ENCODE measurements at regions not wholly inside any gene's neighbourhood (a gene's known extent, or its start where the extent isn't known, plus 50 kb on each side); places are given as distances from the start of the nearest gene placed in this dataset.

DNA sequence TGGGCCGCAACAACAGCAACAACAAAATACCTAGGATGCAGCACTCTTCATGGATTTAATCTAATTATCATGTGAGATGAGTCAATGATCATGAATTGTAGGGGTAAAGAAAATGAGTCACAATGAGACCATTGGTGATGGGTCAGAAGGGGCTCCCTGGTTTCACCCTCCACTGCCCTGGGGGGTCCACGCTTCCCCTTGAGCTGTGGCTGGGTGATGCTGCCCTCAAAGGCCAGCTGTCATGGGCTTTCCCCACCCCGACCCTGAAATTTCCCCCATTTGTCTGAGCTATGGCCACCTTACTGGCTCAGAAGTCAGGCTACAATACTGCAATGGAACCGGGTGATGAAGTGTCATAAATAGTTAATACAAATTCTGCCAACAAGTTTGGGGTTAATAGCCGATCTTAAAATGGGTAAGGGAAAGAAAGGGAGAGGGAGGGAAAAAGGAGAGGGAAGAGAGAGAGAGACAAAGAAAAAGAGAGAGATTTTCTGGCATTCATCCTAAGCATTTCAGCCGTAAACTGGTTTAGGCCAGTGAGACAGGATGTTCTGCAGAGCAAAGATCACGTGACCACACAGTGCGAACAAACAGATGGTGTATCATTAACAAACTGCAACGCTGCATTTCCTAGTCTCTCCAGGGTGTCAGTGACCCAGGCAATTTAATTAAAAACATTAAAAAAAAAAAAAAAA lies 143.4 kb upstream of the ERRFI1 start (continued):
- TF ChIP-seq, protein P1, sequence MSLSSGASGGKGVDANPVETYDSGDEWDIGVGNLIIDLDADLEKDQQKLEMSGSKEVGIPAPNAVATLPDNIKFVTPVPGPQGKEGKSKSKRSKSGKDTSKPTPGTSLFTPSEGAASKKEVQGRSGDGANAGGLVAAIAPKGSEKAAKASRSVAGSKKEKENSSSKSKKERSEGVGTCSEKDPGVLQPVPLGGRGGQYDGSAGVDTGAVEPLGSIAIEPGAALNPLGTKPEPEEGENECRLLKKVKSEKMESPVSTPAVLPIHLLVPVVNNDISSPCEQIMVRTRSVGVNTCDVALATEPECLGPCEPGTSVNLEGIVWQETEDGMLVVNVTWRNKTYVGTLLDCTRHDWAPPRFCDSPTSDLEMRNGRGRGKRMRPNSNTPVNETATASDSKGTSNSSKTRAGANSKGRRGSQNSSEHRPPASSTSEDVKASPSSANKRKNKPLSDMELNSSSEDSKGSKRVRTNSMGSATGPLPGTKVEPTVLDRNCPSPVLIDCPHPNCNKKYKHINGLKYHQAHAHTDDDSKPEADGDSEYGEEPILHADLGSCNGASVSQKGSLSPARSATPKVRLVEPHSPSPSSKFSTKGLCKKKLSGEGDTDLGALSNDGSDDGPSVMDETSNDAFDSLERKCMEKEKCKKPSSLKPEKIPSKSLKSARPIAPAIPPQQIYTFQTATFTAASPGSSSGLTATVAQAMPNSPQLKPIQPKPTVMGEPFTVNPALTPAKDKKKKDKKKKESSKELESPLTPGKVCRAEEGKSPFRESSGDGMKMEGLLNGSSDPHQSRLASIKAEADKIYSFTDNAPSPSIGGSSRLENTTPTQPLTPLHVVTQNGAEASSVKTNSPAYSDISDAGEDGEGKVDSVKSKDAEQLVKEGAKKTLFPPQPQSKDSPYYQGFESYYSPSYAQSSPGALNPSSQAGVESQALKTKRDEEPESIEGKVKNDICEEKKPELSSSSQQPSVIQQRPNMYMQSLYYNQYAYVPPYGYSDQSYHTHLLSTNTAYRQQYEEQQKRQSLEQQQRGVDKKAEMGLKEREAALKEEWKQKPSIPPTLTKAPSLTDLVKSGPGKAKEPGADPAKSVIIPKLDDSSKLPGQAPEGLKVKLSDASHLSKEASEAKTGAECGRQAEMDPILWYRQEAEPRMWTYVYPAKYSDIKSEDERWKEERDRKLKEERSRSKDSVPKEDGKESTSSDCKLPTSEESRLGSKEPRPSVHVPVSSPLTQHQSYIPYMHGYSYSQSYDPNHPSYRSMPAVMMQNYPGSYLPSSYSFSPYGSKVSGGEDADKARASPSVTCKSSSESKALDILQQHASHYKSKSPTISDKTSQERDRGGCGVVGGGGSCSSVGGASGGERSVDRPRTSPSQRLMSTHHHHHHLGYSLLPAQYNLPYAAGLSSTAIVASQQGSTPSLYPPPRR (CRISPR knock-in tag; IDR thresholded peaks at IDR 0.05; ENCODE audit: borderline replicate concordance): no peak
- peak; percentile 14 for TF ChIP-seq FOXC1 (CRISPR knock-in tag; IDR thresholded peaks at IDR 0.05; ENCODE audit: borderline replicate concordance)
- TF ChIP-seq MEIS2 (CRISPR knock-in tag; IDR thresholded peaks at IDR 0.05): peak; percentile 1; the same call in 1 of the 2 replicates
- TF ChIP-seq, protein P2, sequence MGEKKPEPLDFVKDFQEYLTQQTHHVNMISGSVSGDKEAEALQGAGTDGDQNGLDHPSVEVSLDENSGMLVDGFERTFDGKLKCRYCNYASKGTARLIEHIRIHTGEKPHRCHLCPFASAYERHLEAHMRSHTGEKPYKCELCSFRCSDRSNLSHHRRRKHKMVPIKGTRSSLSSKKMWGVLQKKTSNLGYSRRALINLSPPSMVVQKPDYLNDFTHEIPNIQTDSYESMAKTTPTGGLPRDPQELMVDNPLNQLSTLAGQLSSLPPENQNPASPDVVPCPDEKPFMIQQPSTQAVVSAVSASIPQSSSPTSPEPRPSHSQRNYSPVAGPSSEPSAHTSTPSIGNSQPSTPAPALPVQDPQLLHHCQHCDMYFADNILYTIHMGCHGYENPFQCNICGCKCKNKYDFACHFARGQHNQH (CRISPR knock-in tag; IDR thresholded peaks at IDR 0.05): peak; percentile 16; the same call in 1 of the 2 replicates
- TF ChIP-seq ZFP82 (CRISPR knock-in tag; IDR thresholded peaks at IDR 0.05; ENCODE audit: borderline replicate concordance): peak; percentile 48; the same call in 1 of the 2 replicates
- TF ChIP-seq, protein P3, sequence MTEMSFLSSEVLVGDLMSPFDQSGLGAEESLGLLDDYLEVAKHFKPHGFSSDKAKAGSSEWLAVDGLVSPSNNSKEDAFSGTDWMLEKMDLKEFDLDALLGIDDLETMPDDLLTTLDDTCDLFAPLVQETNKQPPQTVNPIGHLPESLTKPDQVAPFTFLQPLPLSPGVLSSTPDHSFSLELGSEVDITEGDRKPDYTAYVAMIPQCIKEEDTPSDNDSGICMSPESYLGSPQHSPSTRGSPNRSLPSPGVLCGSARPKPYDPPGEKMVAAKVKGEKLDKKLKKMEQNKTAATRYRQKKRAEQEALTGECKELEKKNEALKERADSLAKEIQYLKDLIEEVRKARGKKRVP (CRISPR knock-in tag; IDR thresholded peaks at IDR 0.05): peak in 1 of 2 experiments; percentile 29; a peak in 1 of 4 replicates
- TF ChIP-seq ZNF652 (CRISPR knock-in tag; IDR thresholded peaks at IDR 0.05; ENCODE audit: borderline replicate concordance, low read depth): peak; percentile 62
- peak; percentile 43 for TF ChIP-seq MED8 (CRISPR knock-in tag; IDR thresholded peaks at IDR 0.05; ENCODE audit: insufficient replicate concordance)
- TF ChIP-seq HNRNPK (IDR thresholded peaks at IDR 0.05; ENCODE audit: low read depth, low read length, poor library complexity, severe bottlenecking): peak; percentile 25
- 0 out of 2 replicates have a peak, but pooled peaks have one; percentile 10 for TF ChIP-seq HMG20A (CRISPR knock-in tag; IDR thresholded peaks at IDR 0.05; ENCODE audit: borderline replicate concordance)
- TF ChIP-seq, protein P4, sequence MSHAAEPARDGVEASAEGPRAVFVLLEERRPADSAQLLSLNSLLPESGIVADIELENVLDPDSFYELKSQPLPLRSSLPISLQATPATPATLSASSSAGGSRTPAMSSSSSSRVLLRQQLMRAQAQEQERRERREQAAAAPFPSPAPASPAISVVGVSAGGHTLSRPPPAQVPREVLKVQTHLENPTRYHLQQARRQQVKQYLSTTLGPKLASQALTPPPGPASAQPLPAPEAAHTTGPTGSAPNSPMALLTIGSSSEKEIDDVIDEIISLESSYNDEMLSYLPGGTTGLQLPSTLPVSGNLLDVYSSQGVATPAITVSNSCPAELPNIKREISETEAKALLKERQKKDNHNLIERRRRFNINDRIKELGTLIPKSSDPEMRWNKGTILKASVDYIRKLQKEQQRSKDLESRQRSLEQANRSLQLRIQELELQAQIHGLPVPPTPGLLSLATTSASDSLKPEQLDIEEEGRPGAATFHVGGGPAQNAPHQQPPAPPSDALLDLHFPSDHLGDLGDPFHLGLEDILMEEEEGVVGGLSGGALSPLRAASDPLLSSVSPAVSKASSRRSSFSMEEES (CRISPR knock-in tag; IDR thresholded peaks at IDR 0.05): peak; percentile 79
- peak; percentile 98 for TF ChIP-seq RAD51 (IDR thresholded peaks at IDR 0.05; ENCODE audit: borderline replicate concordance)
- TF ChIP-seq HNF4G (IDR thresholded peaks at IDR 0.05; ENCODE audit: borderline replicate concordance, low read depth, low read length): peak; percentile 2; the same call in 1 of the 2 replicates
- no peak for TF ChIP-seq HNF4G (CRISPR knock-in tag; IDR thresholded peaks at IDR 0.05; ENCODE audit: borderline replicate concordance, low read depth)
- peak; percentile 44 for TF ChIP-seq GATA4 (IDR thresholded peaks at IDR 0.05; ENCODE audit: borderline replicate concordance, low read depth)
- peak; percentile 26; the same call in 1 of the 2 replicates for TF ChIP-seq KAT8 (CRISPR knock-in tag; IDR thresholded peaks at IDR 0.05)
- no peak for TF ChIP-seq NFKB2 (CRISPR knock-in tag; IDR thresholded peaks at IDR 0.05; ENCODE audit: borderline replicate concordance)
- TF ChIP-seq, protein P5, sequence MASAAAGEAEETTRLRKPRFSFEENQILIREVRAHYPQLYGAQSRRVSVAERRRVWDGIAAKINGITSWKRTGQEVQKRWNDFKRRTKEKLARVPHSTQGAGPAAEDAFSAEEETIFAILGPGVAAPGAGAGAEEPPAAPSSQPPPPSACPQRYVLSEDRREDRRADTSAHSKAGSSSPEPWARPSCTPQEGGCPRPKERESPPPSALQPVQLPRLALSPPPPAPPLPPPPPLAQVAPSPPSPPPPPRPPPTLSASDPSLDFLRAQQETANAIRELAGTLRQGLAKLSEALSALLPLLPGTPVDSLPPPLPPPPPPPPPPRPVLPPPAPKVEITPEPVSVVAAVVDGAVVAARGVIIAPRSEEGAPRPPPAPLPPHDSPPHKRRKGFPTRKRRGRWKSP (CRISPR knock-in tag; IDR thresholded peaks at IDR 0.05): 0 out of 2 replicates have a peak, but pooled peaks have one; percentile 14
- no peak for TF ChIP-seq ZNF251 (CRISPR knock-in tag; IDR thresholded peaks at IDR 0.05)
- 0 out of 2 replicates have a peak, but pooled peaks have one; percentile 12 for TF ChIP-seq ZNF205 (CRISPR knock-in tag; IDR thresholded peaks at IDR 0.05)
